T follicular helper cell (primary cell): ENCODE measurements at regions not wholly inside any gene's neighbourhood (a gene's known extent, or its start where the extent isn't known, plus 50 kb on each side); places are given as distances from the start of the nearest gene placed in this dataset.
"Not testable (repeated sequence)": the region's sequence is repeated elsewhere in the genome, so short reads cannot be mapped to it uniquely, and the experiment has no call there.

Experiments
- DNase-seq: peaks from one replicate; pipeline ENCODE4 v3.0.0-alpha.2; 2020; ENCODE audit warnings: low read depth

GRCh38 chr13:57909833-57910232 lies 278.3 kb downstream of the PCDH17 start:
- DNase-seq = not testable (repeated sequence)

DNA sequence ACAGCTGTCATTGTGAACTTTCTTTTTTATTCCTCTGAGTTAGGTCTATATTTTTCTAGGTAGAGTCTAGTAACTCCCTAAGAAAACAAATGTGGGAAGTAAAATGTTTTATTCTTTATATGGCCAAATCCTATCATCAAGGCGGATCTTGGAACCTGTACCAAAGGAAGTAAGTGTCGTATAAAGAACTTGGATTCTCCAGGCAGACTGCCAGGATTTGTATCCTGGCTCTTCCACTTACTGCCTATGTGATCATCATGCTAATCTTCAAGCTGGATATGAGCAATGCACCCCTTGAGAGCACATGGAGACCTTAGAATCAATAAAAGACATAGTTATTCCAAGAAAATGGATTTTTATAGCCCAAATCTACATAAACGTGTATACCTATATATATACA lies 286.5 kb downstream of the PCDH17 start:
- no peak for DNase-seq

GRCh38 chr13:57918913-57919312 lies 287.4 kb downstream of the PCDH17 start:
- no peak for DNase-seq

GRCh38 chr13:57925250-57925649 lies 293.7 kb downstream of the PCDH17 start:
- DNase-seq = no peak

DNA sequence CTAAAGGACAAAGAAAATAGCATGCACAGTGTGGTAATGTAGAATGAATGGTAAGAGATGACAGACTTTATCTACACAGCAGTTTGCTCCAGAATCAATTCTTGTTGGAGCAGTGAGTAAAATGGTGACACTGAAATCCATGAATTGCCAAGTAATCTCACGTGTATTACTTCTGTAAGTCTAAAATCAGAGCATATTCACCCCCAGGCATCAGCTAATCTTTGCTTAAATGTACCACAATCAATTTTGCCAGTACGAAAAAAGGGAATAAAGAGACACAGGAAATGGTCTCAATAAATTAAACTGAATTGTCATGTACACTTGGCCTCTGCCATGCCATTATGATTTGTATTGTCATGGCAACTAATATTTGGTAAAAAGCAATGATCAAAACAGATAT lies 294.2 kb downstream of the PCDH17 start:
- no peak for DNase-seq

DNA sequence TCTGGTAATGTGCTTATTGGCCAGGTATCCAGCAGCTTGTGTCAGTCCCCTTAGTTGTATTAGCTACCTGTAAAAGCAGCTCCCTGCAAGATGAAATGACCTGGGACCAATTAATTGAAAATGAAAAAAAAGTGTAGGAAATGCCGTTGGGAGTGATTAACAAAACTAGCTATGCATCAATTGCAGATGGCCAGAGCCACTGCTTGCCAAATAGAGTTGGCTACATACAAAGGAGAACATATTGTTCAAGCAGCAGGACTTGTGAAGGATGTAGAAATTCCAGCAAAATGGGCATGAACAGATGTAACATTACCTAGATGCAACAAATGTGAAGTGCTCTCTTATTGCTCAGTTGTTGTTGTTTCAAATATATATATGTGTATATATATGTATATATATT lies 300.5 kb downstream of the PCDH17 start:
- DNase-seq = no peak

DNA sequence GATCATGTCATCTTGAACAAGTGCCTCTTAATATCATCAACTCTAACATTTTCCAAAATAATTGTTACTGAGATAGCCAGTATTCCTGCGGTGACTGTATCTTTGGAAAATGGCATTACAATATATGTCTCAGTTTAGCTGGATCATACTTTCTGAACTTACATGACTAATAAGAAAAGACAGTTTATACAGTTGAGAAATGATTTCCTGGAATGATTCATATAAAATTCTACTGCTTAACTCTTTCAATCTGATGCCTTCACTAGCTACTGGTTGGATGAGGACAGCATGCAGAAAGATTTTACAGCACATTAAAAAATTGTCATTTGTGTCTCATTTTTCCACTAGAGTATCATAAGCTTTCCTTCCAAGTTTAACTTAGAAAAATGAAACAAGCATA lies 302.1 kb downstream of the PCDH17 start:
- DNase-seq = no peak

GRCh38 chr13:57935965-57936364 lies 304.4 kb downstream of the PCDH17 start:
- no peak for DNase-seq

DNA sequence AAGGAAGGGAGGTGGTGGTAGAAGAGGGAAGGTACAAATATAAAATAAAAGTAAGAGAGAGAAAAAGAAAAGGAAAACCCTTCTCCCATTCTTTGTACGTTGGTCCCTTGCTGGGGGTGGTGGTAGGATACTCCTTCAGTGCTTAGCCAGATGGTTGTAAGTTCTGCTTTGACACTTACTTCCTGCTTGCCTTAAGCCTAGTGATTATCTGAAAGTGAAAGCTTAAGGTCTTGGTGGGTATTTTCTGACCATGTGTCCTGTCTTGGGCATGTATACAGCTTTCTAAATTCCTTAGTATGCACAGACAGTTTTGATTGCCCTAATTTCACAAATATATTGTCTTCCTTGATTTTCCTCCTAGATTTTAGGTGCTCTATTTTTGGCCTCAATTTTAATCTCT lies 314.8 kb downstream of the PCDH17 start:
- DNase-seq = no peak

- no peak for DNase-seq
Observed at GRCh38 chr13:57948884-57949283, 317.3 kb downstream of the PCDH17 start.

DNA sequence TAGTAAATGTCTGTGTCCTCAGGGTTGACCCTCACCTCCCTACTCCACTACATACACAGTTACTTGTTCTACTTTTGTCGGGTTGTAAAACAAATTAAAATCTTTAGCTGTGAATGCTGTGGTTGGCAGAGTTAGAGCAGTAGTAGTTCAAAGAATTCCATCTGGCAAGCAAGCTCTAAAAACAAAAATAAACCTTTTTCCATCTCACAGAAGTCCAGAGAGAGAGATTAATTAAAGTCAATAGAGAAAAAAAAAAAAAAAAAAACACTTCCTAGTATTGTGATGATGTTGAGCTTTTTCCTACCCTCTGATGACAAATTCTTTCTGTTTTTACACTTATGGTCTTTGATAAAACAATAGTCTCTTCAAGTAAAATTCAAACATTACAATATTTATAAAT lies 338.4 kb downstream of the PCDH17 start:
- no peak for DNase-seq

DNA sequence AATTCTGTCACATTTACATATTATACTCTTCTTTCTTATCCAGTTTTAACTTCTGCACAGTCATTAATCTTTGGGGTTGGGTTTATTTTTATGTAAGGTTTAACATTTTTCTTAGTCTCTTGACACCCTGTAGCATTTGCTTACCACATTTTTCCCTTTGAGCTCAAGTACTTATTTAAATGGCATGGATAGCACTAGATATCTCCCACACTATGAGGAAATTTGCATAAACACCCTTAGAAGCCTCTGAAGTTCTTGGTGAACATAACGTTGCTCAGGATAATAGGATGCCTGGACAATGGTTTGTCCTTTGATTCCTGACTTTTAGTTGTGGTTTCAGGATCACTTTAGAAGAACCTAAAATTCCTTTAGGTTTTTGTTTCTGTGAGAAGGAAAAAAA lies 338.9 kb downstream of the PCDH17 start:
- DNase-seq = no peak

DNA sequence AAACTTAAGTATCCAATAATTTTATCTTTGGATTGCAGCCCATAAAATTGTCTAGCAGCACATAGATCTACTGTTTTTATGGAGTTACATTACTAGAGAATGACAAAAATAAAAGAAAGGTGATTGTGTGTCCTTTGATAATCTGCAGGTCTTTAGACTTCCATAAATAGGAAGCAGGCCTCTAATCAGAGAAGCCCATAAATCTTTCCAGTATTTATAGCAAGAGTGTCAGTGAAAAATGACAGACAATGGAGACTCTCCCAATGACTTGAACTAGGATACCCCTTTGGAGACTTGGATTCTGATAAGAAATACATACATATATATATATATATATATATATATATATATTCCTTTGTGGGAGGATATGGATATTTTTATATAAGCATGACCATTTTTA lies 351.2 kb downstream of the PCDH17 start:
- DNase-seq = no peak

DNA sequence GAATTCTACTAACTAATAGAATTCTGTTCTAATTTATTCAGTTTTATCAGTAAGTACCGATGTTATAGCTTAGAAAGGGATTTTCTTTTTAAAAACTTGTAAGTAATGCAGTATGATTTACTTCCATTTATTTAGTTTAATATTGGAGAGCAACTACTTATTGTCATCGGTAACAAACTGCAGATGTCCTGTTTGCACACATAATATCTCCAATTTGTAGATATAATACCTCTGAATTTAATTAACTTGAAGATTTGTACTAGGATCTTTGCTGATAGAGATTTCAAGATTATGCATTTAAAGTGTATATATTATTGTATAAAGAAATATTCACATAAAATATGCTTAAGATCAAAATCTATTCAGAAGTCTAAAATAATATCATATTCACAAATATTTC lies 356.7 kb downstream of the PCDH17 start:
- DNase-seq = no peak

DNA sequence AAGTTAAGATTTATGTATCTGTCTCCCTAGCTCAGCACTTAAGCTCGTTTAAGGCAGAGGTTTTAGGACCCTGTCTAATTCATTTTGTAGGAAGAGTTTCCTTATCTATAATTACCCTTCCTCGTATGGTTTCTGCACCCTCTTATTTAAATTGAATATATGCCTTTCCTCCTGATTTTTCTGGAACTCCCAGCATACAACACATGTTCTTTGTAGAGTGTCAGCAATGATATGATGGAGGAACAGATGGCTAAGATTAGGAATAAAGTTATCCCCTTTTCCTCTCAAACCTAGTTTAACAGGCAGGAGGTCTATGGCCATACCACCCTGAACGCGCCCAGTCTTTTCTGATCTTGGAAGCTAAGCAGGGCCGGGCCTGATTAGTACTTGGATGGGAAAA lies 359.5 kb downstream of the PCDH17 start:
- DNase-seq = no peak

- no peak for DNase-seq
Observed at GRCh38 chr13:57992416-57992815, 360.9 kb downstream of the PCDH17 start.

DNA sequence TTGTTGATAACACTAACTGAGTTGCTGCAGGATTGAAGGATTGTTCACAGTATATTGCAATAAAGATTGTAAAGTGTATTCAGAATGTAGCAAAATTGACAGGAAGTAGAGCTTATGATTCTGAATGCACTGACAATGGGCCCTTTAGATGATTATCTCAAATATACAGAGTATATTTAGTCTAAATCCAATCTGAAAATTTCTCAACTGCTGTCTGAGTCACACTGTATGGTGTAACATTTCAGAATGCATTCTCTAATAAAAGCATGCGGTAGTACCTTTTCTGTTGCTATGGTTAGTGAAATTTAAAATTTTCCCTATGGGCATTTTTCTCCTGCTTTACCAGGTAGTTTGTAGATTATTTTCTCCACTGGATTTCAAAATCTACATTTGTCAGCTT lies 365.2 kb downstream of the PCDH17 start:
- no peak for DNase-seq

GRCh38 chr13:58004751-58005150 lies 373.2 kb downstream of the PCDH17 start:
- DNase-seq = no peak

- no peak for DNase-seq
Observed at GRCh38 chr13:58018020-58018419, 386.5 kb downstream of the PCDH17 start.

GRCh38 chr13:58018865-58019264 lies 387.3 kb downstream of the PCDH17 start:
- DNase-seq = no peak

DNA sequence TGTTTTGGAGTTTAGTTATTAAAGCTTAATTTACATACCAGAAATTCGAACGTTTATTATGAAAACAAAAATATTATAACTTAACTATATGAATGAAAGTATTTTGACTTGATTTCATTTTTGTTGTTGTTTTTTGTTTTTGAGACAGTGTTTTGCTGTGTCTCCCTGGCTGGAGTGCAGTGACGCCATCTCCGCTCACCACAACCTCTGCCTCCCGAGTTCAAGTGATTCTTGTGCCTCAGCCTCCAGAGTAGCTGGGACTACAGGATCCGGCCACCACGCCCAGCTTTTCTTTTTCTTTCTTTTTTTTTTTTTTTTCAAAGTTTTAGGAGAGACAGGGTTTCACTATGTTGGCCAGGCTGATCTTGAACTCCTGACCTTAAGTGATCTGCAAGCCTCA lies 392.6 kb downstream of the PCDH17 start:
- DNase-seq = no peak

- no peak for DNase-seq
Observed at GRCh38 chr13:58025821-58026220, 394.3 kb downstream of the PCDH17 start.

DNA sequence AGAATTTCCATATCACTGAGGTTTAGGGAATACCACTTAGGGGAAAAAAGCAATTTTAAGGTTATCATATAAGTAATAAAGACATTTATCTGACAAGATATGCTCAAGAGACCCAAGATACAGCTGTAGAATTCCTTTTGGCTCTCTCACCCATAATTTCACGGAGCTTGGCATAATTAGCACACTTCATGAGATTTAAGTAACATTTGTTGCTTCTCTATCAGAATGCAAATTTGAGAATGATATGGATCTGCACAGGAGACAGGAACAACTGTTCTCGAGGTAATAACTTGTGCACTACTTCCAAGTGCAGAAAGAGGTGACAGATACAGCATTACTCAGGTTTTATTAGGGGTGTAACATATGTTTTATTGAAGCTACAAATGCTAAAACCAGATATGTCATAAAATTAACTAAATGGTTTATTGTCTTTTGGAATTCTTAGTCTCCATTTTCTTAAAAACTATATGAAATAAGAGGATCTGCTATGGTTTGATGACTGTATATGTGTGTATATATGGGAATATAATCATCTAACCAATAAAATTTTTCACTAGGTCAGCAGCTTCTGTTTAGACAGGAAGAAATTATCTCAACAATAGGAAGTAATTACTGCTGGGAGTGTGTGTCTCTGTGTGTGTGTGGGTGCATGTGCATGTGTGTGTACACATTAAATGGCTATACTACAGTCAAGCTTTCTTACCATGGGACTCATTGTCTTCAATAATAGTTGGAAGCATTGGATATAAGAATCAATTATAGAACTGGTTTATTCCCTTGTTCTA lies 401.3 kb downstream of the PCDH17 start:
- DNase-seq = no peak

DNA sequence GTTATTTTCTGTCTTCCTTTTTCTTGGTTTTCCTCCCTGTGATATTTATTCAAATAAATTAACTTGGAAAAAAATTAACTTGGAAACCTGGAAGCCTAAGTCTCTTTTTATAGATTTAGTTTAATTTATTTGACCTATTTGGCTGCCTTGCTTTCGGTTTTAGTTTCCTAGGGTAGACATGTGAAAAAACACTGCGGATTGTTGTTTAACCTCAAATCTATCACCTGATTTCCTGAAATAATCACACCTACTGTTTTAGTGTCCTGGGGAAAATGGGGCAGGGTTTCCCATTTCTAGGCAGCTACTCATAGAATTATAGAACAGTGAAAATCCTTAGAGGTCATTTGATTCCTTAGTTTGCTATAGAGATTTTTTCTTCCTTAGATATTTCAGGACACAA lies 412.4 kb downstream of the PCDH17 start:
- DNase-seq = no peak
